GM18858 (cell line): ENCODE measurements at regions not wholly inside any gene's neighbourhood (a gene's known extent, or its start where the extent isn't known, plus 50 kb on each side); places are given as distances from the start of the nearest gene placed in this dataset.
"Not testable (repeated sequence)": the region's sequence is repeated elsewhere in the genome, so short reads cannot be mapped to it uniquely, and the experiment has no call there.

Source experiments
- ATAC-seq: cut with Tn5 transposase; IDR thresholded peaks from one replicate; pipeline ENCODE4 v1.9.1; 2021; ENCODE audit not compliant: unreplicated experiment

DNA sequence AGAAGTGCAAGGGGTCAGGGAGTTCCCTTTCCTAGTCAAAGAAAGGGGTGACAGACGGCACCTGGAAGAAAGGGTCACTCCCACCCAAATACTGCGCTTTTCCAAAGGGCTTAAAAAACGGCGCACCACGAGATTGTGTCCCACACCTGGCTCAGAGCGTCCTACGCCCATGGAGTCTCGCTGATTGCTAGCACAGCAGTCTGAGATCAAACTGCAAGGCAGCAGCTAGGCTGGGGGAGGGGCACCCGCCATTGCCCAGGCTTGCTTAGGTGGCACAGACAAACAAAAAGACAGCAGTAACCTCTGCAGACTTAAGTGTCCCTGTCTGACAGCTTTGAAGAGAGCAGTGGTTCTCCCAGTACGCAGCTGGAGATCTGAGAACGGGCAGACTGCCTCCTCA lies 402.4 kb upstream of the KLF12 start:
- ATAC-seq, result not testable (repeated sequence)

GRCh38 chr13:74533226-74533625 lies 399.0 kb upstream of the KLF12 start:
- no peak for ATAC-seq

DNA sequence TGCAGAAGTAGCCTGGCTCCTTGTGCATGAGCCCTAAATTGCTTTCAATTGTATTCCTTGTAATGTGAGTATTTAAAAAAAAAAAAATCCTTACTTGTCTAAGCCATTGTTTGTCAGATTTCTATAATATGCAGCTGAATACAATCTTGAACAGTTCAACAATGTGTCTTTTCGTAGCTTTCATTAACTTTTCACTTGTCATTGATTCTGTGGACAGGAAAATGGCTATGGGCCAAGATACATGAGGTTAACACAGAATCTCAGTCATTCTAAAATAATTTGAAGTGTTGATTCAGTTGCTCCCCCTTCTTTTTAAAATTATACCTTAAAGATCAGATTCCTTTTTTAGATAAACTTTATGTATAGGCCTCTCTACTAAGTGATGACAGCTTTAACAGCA lies 395.8 kb upstream of the KLF12 start:
- no peak for ATAC-seq

- no peak for ATAC-seq
These were observed 394.7 kb upstream of the KLF12 start for GRCh38 chr13:74528734-74529513.

DNA sequence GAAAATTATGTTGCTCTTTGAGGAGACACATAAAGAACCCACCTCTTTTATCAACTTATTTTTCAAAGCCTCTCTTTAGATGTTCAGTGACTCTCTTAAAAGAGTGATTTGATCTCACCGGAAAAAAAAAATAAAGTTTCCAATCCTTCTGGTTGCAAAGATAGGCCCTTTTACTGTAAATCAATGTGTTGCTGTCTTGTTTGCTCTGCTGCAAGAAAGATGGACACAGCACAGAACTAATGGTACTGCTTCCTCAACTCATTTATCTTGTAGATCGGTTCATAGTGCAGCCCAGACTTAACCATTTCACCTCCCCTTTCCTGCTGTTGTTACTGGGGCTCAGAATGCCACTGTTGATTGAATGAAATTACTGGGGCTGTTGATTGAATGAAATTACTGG lies 388.9 kb upstream of the KLF12 start:
- no peak for ATAC-seq

DNA sequence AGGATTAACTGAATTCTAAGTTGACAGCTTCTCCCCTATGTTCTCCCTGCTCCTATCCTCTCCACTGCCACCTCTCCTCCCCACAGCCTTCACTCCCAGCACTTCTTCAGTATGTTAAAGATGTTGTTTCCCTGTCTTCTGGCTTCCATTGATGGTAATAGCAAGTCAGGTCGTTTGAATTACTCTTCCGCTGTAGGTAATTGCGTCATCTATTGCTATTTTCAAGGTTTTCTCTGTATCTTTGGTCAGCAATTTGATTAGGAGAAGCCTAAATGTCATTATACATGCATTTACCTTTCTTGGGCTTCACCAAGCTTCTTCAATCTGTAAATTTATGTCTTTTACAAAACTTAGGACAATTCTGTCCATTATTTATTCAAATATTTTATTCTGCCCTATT lies 377.3 kb upstream of the KLF12 start:
- no peak for ATAC-seq

GRCh38 chr13:74487091-74487722 lies 353.0 kb upstream of the KLF12 start:
- no peak for ATAC-seq

DNA sequence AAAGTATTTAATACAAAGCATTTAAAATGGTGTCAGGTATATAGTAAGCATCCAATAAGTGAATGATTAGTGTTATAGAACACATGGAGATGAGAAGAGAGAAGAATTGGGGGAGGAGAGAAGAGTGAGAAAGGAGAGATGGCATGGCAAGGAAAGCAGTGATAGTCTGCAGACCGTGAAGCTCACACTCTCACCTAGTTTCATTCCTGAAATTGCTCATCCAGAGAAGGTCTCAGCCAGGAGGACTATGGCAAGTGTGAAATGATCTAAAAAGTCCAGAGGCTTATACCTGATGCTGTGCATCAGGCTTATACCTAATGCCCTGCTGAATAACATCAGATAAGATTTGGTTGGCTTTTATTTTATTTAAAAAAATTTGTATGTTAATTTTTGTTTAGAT lies 351.6 kb upstream of the KLF12 start:
- ATAC-seq, result no peak

DNA sequence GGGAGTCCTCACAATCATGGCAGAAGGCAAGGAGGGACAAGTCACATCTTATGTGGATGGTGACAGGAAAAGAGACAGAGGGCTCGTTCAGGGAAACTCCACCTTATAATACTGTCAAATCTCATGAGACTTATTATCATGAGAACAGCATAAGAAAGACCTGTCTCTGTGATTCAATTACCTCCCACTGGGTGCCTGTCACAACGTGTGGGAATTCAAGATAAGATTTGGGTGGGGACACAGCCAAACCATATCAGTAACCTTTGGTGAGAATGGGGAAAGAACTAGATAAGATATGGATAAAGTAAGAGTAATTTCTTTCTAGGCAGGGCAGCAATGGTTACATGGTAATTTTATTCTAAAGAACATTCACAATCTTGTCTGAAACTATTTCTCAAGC lies 344.9 kb upstream of the KLF12 start:
- no peak for ATAC-seq

DNA sequence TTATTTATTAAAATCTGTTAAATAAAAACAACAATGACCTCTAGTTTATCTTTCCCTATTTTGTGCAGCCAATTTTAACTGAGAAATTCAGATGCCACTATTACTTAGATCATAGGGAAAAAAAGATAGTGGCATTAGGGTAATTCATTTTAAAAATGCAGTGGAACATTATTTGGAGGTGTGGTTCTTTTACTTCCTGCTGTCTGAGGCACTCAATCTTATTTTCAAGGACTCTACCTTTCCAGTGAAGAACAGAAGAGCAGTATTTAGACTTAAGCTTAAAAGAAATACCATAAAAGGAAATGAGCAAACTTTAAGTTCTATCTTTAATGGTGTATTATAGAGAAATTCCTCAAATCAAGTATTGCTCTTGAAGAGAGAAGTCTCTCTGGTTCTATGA lies 342.6 kb upstream of the KLF12 start:
- no peak for ATAC-seq

GRCh38 chr13:74476365-74476764 lies 342.2 kb upstream of the KLF12 start:
- no peak for ATAC-seq

GRCh38 chr13:74466864-74467263 lies 332.7 kb upstream of the KLF12 start:
- ATAC-seq, result no peak

GRCh38 chr13:74466020-74466419 lies 331.8 kb upstream of the KLF12 start:
- ATAC-seq, result no peak

DNA sequence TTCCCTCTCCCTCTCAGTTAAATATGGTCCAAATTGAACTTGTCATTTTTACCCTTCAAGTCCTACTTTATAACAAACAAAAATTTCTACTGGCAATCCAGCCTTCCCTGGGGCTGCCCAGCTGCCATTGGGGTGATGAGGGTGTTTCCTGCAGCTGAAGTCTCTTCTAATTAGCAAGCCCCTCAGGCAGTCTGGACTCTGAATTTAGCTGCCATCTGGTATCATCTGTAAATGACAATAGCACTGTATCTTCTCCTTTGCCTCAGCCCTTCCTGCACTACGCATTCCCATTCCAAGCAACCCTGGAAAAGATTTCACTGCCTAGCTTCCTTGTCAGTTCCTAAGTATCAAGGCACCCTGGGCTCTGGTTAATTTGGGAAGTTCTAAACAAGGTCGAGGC lies 331.1 kb upstream of the KLF12 start:
- no peak for ATAC-seq

- no peak for ATAC-seq
These were observed 330.5 kb upstream of the KLF12 start for GRCh38 chr13:74464670-74465069.

DNA sequence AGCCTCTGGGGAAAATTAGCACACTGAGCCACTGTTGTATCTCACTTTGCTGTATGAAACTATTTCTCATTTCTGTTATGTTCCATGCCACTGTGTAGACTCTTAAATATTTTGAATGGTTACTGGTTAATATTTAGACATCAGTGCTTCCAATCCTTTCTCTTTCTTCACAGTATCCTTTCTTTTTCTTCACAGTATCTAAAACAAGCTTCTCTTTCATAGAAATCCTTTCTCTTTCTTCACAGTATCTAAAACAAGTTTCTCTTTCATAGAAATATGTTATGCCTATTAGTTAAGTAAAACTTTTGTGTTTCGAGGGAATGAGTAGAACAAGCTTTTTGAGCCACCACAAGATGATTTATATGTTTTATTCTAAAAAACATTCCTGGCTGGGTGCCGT lies 326.8 kb upstream of the KLF12 start:
- no peak for ATAC-seq

- ATAC-seq, result no peak
These were observed 318.7 kb upstream of the KLF12 start for GRCh38 chr13:74452881-74453280.

GRCh38 chr13:74452176-74452575 lies 318.0 kb upstream of the KLF12 start:
- ATAC-seq, result no peak

DNA sequence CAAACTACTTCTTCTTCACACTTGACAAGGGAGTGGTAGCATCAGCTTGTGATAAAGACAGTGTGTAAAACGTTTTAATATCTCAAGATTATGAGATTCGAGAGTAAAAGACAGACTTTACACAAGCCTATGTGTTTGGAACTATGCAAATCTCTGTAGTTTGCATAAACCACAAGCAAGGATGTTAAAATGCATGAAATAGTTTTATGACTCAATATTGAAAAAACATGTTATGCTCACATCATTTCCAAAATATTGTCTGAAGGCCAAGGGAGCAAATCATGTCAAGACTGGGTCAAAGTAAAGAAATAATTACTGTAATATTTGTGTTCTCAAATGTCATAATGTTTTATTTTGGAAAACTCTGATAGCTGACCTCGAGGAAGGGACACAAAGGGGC lies 316.8 kb upstream of the KLF12 start:
- ATAC-seq, result no peak

- ATAC-seq, result no peak
These were observed 316.3 kb upstream of the KLF12 start for GRCh38 chr13:74450525-74450845.

- no peak for ATAC-seq
These were observed 315.8 kb upstream of the KLF12 start for GRCh38 chr13:74449811-74450524.

GRCh38 chr13:74444864-74445479 lies 310.8 kb upstream of the KLF12 start:
- ATAC-seq, result no peak
